ENCODE measurements at regions not wholly inside any gene's neighbourhood (a gene's known extent, or its start where the extent isn't known, plus 50 kb on each side); places are given as distances from the start of the nearest gene placed in this dataset.

DNA sequence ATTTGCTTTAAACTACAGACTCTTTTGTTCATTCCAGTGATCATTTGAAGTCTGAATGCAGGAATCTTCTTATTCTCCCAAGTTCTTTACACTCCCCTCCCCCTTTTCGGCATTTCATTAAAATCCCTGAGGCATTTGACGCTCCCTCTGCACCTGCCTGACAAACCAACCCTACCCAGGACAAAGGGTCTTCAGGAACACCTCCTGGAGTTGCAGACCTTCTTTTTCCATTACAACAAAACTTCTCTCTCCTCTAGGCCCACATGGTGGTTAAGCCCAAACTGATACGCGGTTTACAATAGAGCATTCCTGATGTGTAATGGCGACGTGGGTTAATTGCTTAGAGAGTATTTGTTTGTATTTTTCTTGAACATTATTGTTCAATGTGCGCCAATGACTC lies 367.4 kb downstream of the FBXO15 start:
- DNase-seq, result no peak

DNA sequence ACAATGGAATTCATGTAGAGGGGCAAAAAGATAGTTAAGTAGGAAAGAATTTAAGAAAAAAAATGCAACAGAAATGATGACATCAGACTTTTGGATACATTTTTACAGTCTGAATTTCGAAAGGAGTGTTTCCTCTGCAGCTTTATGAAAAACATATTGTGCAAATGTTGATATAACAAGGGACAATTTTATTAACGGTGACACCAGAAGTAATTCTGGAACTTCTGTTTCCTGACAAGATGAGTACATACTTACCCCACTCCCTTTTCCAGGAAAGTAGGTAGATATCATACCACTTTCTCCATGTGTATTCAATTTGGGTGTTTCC lies 369.6 kb downstream of the FBXO15 start:
- DNase-seq, result no peak

DNA sequence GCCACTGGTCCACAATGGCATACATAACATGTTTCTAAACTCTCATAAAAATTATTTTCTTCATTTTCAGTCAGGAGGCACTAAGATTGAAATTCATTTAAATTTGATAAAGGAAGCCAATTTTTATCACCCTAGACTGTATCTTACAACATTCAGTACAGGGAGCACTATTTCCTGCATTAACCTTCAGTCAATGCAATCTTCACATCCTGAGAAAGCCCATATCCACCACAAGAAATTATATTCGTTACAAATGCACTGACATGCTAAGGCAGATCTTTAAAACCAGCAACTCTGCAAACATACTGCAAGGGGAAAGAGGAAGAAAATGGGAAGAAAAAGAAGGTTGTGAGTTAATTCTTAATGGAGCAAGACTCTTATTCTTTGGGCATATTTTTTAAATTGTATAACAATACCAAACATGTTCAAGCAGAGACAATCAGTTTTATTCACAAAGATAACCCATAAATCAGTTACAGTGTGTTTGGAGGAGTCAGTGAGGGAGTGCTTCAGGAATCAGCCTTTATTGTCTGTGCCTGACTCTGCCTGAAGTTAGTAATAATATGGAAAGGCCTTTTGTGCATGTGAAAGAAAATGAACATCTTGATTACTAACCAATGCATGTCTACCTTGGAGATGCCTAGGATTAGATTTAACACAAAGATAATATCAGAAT lies 370.1 kb downstream of the FBXO15 start:
- DNase-seq, result no peak

DNA sequence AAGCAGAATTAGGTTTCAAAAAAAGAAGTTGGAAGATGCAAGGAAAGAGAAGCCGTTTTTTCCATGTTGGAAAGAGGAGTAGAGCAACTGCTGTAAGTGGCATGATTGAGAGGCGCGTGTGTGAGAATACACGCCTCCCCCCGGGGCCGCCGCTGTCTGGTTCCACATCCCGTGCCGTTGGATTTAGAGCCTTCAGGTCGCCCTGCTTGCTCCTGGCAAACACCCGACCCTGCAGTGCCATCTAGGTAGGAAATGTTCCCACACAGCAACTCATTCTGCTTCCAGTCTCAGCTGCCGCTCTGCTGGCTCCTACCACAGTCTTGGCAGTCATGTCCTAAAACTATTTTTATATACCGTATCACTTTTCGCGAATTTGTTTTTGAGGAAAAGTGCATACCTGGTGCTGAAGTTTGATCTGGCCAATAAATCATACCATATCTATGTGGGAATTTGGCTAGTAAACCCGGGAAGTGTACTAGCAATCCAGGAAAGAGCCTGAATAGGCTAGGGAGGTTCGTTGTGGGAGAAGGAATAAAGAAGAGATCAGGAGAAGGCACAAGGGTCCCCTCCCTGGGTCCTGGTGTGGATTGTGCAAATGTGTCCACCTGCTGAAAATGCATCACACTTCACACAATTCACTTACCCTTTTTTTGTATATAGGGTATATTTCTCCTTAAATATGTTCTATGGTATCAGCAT lies 372.7 kb downstream of the FBXO15 start:
- DNase-seq, result no peak

DNA sequence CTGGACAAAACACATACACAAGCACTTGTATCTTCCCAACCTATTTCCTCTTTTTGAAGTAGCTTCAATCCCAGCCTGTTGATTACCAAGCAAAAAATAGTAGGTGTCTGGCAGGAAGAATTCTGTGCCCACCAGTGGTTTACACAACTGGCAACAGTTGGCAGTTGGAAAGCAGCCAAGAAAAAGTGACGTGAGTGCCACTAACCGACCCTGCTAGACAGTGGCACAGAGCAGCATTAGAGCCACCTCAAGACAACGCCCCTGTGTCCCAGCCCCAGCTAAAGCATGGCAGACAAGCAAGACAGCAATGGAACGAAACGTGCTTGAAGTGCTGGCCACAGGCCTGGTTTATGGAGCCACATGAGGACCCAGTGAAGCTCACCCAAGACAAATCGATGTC lies 379.6 kb downstream of the FBXO15 start:
- DNase-seq, result no peak

DNA sequence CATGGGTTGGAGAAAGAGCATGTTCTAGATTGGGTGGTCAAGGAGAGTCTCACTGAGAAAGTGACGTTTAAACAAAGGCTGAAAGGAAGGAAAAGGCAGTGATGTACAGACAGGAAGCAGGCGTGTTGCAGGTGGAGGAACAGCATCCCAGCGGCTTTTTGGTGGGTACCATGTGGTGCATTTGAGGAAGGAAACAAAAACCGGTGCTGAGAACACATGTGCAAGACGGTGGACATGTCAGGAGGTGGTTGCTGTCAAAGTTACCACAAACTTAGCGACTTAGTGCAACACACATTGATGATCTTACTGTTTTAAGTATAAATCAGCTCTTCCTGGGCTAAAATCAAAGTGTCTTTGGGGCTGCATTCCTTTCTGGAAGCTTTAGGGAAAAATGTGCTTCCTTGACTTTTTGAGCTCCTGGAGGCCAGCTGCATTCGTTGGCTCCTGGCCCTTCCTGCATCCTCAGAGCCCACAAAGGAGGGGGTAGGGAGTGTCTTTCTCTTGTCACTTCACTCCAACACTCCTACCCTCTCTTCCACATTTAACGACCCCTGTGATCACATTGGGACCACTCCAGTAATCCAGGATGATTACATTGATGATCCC lies 380.6 kb downstream of the FBXO15 start:
- DNase-seq, result no peak

DNA sequence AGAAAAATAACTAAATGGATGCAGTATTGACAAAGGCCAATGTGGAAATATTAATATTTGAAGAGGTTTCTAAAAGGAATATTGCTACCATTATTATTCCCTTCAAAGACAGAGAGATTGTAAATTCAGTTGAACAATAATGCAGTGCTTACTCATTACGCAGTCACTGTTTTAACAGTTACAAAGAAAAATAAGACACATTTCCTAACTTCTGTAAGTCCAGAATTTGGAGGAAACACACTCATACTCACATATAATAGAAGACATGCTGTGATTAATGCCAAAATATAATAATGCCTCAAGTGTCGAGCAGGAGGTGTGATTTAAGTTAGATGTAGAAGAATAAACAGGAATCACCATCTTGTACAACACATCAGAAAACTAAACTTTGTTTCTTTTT lies 389.2 kb downstream of the FBXO15 start:
- DNase-seq, result no peak

DNA sequence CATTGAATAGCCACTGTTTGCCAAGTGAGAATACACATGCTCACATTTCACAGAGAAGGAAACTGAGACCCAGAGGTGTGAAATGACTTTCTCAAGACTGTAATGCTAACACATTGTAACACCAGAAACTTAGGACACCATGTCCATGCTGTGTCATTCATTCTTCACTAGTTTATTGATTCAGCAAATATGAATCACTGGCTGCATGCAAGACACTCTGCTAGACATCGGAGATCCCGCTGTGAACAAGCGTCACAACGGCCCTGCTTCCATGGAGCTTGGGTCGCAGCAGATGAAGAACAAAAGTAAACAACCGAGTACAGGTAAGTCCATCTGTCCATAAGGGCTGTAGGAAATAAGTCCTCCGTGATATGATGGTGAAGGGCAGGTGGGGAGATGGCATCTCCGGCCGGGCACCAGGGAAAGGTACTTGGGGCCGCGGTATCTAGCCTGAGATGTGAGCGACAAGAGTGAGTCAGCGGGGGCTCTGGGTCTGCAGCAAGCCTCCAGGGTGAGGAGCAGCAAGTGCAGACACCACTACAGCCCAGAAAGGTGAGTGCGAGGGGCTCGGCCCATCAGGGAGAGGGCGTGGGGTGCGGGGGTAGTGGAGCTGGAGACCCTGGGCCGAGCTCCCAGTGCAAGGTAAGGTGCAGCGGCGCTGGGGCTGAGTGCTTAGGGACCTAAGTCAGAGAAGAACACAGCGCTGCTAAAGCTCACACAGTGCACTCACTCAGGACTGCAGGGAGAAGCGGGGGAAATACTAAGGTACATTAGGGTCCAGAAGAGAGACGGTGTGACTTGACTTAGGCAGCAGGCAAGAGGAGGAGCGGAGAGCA lies 391.2 kb downstream of the FBXO15 start:
- no peak for DNase-seq

DNA sequence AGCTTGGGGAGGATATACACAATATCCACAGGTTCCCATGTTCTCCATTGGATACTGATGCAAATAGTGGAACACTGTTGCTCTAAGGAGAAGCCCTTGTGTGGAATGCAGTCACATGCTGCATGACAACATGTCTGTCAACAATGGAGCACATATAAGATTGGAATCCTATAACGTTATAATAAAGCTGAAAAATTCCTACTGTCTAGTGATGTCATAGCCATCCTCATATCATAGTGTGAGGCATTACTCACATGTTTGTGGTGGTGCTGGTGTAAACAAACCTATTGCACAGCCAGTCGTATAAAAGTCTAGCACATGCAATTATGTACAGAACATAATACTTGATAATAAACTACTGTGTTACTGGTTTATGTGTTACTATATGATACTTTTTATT lies 394.7 kb downstream of the FBXO15 start:
- no peak for DNase-seq

DNA sequence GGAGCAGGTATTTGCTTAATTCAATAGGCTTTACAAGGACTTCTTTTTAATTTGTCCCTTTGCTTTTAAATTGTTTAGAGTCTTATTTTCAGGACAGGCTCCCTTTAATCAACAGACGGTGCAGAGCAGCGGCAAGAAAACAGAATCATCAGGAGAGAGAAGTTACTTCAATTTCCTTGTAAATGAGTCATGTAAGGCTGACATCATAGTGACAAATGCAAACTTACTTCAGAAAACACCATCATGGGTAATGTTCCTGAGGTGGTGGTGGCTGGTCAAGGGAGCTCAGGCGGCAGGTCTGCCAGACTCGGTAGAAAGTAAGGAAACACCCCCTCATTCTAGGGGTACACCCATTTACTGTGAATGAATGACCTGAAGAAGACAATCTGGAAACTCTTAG lies 395.1 kb downstream of the FBXO15 start:
- DNase-seq, result no peak

DNA sequence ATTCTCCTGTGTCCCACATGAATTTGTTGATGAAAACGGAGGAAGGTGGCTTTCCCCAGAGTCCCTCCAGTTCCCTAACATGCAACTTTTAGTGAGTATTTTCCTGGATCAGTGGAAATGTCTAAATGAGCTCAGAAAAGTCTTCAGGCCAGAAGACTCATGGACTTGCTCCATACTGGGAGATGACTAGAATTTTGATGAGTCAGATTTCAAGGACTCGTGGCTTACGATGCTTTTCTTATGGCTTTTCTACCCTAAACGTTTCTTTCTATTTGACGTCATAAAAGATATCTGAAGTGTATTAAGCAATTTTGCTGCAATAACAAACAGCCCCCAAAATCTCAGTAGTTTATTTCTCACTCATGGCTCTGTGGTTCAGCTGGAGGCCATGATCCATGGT lies 397.6 kb downstream of the FBXO15 start:
- DNase-seq, result no peak

DNA sequence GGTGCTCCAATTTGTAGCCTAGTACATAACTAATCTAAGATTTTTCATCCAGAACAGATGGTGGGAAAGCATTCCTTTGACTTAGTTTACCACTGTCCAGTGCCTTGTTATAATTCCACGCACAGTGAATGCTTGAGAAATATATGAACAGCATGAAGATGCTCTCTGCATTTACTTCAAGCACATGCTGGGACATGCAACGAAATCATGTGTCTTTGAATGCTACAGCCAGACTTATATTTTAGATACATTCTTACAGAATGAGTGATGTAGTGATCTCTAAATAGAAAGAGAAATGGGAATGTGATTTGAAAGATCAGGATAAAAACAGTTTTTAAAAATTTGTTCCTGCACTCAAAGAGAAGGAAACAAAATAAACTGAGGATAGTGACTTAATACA lies 398.3 kb downstream of the FBXO15 start:
- no peak for DNase-seq

DNA sequence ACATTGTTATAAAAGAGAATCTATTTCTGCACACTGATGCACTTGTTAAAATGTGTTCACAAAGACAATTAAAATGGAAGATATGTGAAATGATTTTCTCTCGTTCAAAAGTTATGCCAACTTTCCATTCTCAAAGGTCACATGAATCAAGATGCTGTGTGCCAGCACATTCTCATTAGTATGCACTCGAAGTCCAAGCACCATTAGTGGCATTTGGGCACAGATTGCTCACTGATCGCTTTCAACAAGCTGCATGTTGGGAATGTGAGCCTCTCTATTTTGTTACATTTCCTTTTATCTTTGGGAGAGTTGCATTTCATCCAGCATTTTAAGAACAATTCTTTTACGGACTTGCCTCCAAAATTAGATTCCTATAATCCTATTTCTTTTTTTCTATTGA lies 398.9 kb downstream of the FBXO15 start:
- no peak for DNase-seq

DNA sequence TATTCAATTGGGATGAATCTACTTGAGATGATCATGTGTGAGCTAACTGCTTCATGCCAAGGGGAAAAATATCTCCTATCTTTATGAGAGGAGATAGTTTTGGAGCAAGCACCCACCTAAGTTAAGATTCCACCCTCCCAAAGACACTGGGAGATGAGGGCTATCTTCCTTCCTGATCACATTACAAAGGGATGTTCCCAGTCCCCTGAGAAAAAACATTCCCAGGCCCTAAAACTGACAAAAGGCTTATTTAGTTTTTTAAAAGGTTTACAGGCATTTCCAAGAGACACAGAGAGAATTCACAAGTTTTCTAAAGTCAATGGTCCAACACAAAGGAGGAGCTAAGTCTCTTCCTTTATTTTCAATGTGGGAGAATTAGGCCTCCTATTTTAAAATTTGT lies 401.5 kb downstream of the FBXO15 start:
- DNase-seq, result no peak

DNA sequence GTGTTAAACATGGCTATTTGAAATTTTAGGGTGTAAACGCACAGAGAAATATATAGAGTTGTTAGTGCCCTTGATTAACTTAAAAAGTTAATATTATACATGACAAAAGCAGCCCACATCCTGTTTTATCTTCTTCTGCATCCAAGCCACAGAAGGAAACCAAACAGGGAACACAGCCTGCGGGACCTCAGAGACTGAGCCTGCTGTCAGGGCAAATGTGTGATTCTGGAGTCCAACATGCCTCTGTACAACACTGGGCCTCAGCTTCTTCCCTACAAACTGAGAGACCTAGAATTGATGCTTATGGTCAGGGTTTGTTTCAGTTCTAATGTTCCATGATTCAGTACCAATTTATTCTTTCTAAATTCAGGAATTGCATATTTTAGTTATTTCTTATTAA lies 404.7 kb downstream of the FBXO15 start:
- DNase-seq, result no peak

DNA sequence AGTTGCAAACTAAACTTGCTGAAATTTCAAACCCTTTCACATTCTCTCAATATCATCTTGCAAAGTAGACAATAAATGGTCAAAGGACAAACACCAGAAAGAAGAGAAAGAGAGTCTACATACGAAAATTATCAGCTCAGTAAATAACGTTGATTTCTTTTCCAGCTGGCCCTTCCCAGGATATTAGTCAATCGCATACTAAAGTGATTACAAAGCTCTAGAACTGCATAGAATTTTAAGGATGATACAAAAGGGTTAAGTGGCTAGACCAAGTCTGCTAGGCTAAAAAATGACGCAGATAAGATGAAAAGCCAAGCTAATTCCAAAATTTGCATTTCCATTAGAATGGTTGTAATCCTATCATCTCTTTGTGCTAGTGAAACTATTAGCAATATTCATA lies 405.7 kb downstream of the FBXO15 start:
- no peak for DNase-seq

DNA sequence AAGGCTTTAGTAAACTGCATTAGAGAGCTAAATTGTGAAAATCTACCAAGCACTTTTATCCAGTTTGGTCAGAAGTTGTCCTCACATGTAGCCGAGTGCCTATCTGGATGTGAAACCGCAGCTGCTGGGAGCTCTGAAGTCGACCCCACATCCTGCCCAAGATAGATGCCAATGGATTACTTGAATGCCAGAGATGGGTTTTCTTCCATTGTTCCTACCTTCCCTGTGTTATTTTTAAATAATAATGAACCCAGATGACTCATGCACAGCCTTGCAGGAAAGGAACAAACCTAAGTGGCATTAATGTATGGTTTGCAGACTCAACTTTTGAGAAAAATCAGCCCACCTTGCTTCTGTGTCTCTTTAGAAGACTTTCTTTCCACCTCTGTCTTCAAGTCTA lies 408.5 kb downstream of the FBXO15 start:
- no peak for DNase-seq

DNA sequence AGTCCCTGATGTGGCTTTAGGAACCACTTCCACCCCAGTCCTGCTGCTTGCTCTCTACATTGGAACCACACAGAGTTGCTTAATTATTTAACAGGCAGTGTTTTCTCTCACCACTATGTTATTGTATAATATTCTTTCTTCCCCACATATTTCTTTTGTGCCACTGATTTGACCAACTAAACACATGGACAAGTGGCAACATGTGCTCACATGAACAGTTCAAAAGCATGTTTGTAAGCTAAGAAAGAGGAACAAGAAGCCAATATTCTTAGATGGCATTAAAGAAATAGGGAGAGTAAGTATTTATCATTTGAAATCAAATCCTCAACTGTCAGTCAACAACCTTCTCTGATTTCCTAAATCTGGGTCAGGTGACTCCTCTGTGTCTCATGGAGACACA lies 409.6 kb downstream of the FBXO15 start:
- no peak for DNase-seq

DNA sequence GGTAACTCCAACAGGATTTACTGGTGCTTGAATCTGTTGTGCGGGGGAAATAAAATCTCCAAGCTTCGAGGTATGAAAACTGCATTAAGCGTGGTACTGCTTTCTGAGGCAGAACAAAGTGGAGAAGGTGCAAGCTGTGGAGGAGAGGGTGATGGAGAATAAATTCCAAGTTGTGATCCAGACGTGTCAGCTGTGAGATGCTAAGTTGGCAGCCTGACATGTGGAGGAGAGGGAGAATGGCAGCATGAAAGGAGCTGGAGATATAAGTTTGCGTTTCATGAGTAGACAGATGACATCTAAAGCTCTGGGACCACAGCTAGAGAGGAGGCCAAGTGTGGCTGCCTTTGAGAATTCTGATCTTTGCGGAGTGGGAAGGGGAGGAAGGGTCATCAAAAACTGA lies 411.8 kb downstream of the FBXO15 start:
- DNase-seq, result no peak

DNA sequence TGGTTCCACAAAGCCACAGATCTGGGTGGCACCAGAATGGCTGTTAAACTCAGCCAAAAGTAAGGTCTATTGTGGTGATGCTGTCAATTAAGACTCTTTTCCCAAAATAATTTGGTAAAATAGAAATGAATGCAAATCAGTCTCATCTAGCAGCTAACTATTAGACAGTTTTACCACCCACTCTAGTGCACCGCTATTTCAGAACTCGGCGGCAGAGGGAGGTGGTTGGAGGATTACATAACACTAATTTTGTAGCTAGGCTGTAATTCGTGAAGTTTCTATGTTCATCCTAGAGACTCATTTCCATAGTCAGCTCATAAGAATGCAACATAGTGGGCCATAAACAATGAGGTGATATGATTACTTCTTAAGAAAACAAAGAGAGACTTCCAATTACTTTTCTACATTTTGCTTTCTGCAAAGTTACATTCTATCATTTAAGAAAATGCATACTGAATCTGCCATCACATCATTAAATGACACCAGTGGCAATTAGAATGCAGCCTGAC lies 413.8 kb downstream of the FBXO15 start:
- no peak for DNase-seq

DNA sequence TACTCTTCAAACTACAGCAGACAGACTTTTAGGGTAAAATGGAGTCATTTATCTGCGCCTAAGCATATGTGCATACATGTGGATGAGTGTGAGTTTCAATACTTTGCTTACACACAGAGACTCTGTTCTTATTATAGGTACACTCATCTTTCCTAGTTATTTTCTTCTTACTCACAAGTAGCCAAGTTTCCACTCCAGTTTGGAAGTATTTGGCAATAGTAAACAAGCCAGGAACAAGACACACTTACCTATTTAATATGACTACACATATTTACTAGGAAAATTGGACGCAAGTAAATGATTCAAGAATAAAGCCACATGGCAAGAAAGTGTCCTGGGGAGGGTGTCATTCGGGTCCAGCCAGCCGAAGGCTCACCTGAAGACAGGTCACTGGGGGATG lies 414.3 kb downstream of the FBXO15 start:
- no peak for DNase-seq

DNA sequence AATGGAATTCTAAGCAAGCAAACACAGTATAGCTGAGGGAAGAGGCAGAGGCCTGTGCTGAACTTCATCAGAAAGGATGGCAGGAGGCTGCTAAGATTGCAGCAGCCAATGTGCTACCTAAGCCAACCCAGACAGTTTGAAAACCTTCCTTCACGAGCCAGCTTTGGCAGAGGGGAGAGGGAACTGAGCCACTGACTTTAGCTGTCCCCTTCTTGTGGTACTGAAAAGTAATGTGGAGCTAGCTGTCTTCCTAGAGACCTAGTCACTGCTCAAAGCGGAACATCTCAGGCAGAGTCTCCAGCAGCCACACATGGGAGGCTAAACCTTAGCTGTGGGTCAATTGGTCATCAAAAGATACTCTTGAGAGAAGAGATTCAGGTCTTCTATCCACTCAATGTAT lies 419.0 kb downstream of the FBXO15 start:
- DNase-seq, result no peak

DNA sequence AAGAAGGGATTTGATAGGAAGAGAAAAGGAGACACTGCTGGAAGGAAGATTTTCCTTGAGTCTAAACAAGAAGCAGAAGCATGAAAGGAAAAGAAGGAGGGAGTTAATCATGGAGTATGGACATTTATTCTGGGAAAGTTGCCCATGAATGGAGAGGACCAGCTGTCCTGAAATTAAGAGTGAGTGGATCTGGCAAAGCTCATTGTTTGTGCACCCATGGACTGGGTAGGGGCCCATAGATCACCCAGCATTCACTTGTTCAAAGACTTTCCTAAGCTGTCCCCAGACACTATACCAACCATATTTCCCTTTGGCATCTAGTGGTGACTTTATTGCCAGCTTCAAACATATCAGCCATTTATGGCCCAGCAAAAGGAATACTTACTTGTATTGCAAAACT lies 422.7 kb downstream of the FBXO15 start:
- DNase-seq, result no peak

DNA sequence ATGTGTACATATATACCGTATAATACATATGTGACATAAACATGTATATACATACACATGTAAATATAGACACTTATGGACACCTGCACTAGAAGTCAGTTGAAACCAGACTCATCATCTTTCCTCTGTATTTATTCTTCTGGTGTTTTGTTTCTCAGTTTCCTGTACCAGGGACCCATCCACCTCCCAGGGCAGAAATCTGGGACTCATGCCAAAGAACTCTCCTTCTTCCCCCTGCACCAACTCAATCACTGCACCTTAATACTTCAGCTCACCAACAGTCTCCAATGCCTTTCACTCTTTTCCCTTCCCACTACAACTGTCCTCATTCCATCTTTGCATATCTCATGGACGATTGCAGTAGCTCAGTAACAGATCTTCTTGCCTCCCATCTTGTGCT lies 428.0 kb downstream of the FBXO15 start:
- no peak for DNase-seq
